ENCODE measurements at regions not wholly inside any gene's neighbourhood (a gene's known extent, or its start where the extent isn't known, plus 50 kb on each side); places are given as distances from the start of the nearest gene placed in this dataset.

DNA sequence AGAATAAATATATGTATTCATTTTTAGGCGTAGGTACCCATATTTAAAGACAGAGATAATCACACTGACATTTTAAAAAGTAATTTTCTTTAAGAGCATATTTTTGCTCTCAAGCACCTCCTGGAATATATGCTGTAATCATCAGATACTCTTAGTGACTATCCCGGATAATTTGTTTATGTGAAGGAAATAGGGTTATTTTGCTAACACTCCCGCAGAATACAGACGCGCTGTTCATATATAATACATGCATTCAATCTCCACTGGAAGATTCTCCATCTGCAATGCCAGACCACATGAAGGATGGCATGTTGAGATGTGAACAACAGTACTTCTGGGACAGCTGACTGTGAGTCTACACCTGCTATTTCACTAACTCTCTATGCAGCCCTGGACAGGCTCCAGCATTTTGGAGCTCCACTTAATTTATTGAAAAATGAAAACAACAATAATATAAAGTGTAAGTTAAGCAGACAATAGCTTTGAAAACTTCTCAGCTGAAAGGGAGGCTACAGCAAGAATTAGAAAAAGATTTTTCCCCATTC, 430.6 kb downstream of the TMX3 start:
- no peak overlapping the region for H3K4me3 ChIP-seq (replicated peaks; ENCODE audit: low read depth, low read length)
- no peak for DNase-seq (ENCODE audit: extremely low read depth, low read depth)
- TF ChIP-seq, protein P1, sequence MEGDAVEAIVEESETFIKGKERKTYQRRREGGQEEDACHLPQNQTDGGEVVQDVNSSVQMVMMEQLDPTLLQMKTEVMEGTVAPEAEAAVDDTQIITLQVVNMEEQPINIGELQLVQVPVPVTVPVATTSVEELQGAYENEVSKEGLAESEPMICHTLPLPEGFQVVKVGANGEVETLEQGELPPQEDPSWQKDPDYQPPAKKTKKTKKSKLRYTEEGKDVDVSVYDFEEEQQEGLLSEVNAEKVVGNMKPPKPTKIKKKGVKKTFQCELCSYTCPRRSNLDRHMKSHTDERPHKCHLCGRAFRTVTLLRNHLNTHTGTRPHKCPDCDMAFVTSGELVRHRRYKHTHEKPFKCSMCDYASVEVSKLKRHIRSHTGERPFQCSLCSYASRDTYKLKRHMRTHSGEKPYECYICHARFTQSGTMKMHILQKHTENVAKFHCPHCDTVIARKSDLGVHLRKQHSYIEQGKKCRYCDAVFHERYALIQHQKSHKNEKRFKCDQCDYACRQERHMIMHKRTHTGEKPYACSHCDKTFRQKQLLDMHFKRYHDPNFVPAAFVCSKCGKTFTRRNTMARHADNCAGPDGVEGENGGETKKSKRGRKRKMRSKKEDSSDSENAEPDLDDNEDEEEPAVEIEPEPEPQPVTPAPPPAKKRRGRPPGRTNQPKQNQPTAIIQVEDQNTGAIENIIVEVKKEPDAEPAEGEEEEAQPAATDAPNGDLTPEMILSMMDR (IDR thresholded peaks at IDR 0.05; ENCODE audit: low read depth, low read length, missing control alignments) = no peak

DNA sequence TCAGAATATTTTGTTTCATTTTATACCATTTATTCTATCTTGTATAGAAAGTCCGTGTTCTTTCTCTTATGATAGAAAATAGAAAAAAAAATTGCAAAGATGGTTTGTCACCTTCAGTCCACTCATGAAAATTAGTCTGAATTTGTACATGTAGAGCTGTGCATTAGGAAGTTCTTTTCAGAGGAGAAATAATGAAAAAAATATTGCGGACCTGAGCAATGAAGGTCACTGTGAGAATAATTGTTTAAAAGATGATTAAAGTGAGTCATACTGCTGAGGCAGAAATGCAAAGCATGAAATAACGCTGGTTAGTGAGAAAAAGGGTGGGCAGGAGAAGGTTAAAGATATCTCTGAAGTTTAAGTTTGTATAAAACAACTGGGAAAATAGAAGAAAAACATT, 431.1 kb downstream of the TMX3 start:
- H3K4me3 ChIP-seq (replicated peaks; ENCODE audit: low read depth, low read length) = no peak overlapping the region
- TF ChIP-seq, protein P1 (IDR thresholded peaks at IDR 0.05; ENCODE audit: low read depth, low read length, missing control alignments) = no peak
- DNase-seq (ENCODE audit: extremely low read depth, low read depth) = no peak

DNA sequence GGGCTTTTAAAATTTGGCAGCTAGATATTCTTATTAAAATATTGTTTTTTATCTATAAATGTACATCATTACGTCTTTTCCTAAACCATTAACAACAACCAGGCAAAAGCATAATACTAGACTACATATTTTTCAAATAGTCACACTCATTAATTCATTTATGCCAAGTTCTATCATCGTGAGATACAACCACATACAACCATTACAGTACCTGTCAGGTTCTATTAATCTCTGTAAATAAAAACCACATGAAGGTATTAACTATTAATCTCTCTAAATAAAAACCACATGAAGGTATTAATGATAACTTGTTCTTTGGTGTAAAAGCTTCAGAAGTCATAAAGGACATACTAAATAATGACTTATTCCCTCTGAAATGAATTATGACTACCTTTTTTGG, 432.7 kb downstream of the TMX3 start:
- TF ChIP-seq, protein P1 (IDR thresholded peaks at IDR 0.05; ENCODE audit: low read depth, low read length, missing control alignments) = no peak
- DNase-seq (ENCODE audit: extremely low read depth, low read depth) = no peak
- no peak overlapping the region for H3K4me3 ChIP-seq (replicated peaks; ENCODE audit: low read depth, low read length)

DNA sequence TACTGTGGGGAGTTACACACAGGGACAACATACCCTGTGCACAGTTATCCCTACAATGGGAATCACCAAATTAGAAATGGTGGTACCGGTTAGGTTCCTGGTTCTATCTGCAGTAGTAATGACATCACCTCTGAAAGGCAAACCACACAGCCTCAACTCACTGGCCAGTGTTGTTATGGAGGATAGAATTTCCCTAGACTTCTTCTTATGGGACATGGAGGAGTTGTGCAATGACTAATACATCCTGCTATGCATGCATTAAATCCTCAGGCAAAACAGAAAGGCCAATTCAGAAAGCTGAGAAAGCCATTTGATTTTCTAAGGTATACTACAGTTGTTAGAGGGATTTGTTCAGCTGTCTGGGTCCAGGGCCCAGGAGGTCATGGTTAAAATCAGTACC, 439.3 kb downstream of the TMX3 start:
- peak; percentile 58 for DNase-seq (ENCODE audit: extremely low read depth, low read depth)
- TF ChIP-seq, protein P1 (IDR thresholded peaks at IDR 0.05; ENCODE audit: low read depth, low read length, missing control alignments) = no peak

DNA sequence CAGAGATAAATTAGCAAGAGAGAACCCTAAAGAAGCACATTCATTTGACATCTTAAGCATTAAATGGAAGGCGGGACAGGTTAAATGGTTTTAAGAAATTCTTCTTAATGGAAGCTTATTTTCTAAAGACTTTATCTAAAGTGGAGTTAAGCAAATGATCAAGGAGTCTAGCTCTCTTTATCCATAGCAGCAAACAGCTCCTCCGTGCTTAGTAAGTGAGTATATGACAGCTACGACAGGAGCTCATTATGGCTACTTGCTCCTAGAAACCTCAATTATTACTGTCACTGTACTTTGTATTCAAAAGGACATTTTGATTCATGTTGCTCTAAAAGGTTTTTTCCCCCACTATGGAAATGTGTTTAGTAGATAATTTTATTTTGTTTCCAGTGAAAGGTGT, 444.9 kb downstream of the TMX3 start:
- no peak for DNase-seq (ENCODE audit: extremely low read depth, low read depth)
- no peak overlapping the region for H3K4me3 ChIP-seq (replicated peaks; ENCODE audit: low read depth, low read length)
- TF ChIP-seq, protein P1 (IDR thresholded peaks at IDR 0.05; ENCODE audit: low read depth, low read length, missing control alignments) = no peak

More for the DNA sequence above, 439.3 kb downstream of the TMX3 start:
- H3K4me3 ChIP-seq (replicated peaks; ENCODE audit: low read depth, low read length) = no peak overlapping the region

DNA sequence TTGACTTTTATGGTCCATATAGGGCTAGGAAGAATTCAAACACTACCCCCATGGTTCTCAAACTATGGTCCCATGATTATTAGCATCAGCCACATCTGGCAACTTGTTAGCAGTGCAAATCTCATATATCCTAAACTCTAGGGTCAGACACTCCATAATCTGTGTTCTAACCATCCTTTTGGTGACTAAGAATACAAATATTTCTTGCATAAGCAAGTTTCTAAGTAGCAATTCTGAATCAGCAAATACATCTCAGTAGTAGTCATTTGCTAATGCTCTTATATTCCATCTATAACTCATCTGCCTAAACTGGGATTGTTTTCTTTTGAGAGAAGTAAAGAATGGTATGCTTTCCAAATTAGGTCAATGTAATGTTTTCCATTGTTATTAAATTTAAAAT, 447.3 kb downstream of the TMX3 start:
- TF ChIP-seq, protein P1 (IDR thresholded peaks at IDR 0.05; ENCODE audit: low read depth, low read length, missing control alignments) = no peak
- no peak overlapping the region for H3K4me3 ChIP-seq (replicated peaks; ENCODE audit: low read depth, low read length)
- peak; percentile 33 for DNase-seq (ENCODE audit: extremely low read depth, low read depth)

DNA sequence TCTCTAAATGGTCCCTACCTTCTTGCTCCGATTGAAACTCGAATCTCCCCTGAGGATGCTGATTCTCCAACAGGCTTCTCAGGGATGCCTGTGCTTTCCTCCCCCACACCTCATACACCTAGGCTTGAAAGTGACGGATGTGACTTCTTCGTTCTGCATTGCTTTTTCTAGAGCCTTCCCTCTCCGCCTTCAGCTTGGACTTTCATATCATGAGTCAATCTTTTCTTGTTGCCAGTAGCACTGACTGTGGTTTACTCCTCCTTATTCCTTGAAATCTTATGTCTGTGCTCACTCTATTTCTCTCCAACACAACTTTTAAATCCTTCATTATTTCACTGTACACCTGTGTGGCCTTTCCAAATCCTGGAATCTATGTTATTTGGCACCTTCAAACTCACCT, 451.4 kb downstream of the TMX3 start:
- no peak overlapping the region for H3K4me3 ChIP-seq (replicated peaks; ENCODE audit: low read depth, low read length)
- DNase-seq (ENCODE audit: extremely low read depth, low read depth) = no peak
- TF ChIP-seq, protein P1 (IDR thresholded peaks at IDR 0.05; ENCODE audit: low read depth, low read length, missing control alignments) = no peak
